ENCODE measurements at regions not wholly inside any gene's neighbourhood (a gene's known extent, or its start where the extent isn't known, plus 50 kb on each side); places are given as distances from the start of the nearest gene placed in this dataset.

GRCh38 chr4:143016171-143016570 lies 168.5 kb upstream of the USP38 start:
- H3K36me3 ChIP-seq: no peaks in the 10 kb centered on the region
- intact Hi-C loops (cut with DNase I): no loop called here
- no peak overlapping the region for H3K27ac ChIP-seq
- WGBS: 28% methylated on average over 5 of the region's 5 CpGs
- H3K27me3 ChIP-seq (replicated peaks; ENCODE audit: insufficient read depth): no peaks in the 10 kb centered on the region
- no peaks in the 10 kb centered on the region for H3K9me3 ChIP-seq
- no peak for DNase-seq (ENCODE audit: low spot score)
- no peaks in the 10 kb centered on the region for H3K4me1 ChIP-seq (replicated peaks)
- no peak for TF ChIP-seq POLR2AphosphoS5 (IDR thresholded peaks at IDR 0.05)
- H3K4me3 ChIP-seq: no peak overlapping the region

GRCh38 chr4:143017210-143017609 lies 167.5 kb upstream of the USP38 start:
- H3K36me3 ChIP-seq: no peaks in the 10 kb centered on the region
- intact Hi-C loops (cut with DNase I): no loop called here
- TF ChIP-seq POLR2A (IDR thresholded peaks at IDR 0.05) (no peak), POLR2AphosphoS5 (IDR thresholded peaks at IDR 0.05) (no peak), CTCF (IDR thresholded peaks at IDR 0.05) (no peak)
- no peaks in the 10 kb centered on the region for H3K4me1 ChIP-seq (replicated peaks)
- DNase-seq (ENCODE audit: low spot score): no peak
- no peaks in the 10 kb centered on the region for H3K27me3 ChIP-seq (replicated peaks; ENCODE audit: insufficient read depth)
- 54% methylated on average over 3 of the region's 3 CpGs for WGBS
- H3K27ac ChIP-seq: no peak overlapping the region
- no peak overlapping the region for H3K4me3 ChIP-seq
- H3K9me3 ChIP-seq: no peaks in the 10 kb centered on the region

GRCh38 chr4:143019351-143019750 lies 165.4 kb upstream of the USP38 start:
- Histone ChIP-seq H3K27me3 (replicated peaks; ENCODE audit: insufficient read depth) (no peaks in the 10 kb centered on the region), H3K9me3 (no peaks in the 10 kb centered on the region), H3K27ac (no peak overlapping the region), H3K4me3 (no peak overlapping the region), H3K4me1 (replicated peaks) (no peaks in the 10 kb centered on the region), H3K36me3 (no peaks in the 10 kb centered on the region)
- intact Hi-C loops (cut with DNase I): no loop called here
- no peak for DNase-seq (ENCODE audit: low spot score)
- 87% methylated on average over 4 of the region's 4 CpGs for WGBS
- no peak for TF ChIP-seq POLR2AphosphoS5 (IDR thresholded peaks at IDR 0.05)
- no peak for TF ChIP-seq POLR2A (IDR thresholded peaks at IDR 0.05)
- TF ChIP-seq CTCF (IDR thresholded peaks at IDR 0.05): no peak

GRCh38 chr4:143021384-143021783 lies 163.3 kb upstream of the USP38 start:
- intact Hi-C loops (cut with DNase I): no loop called here
- no peak overlapping the region for H3K4me3 ChIP-seq
- no peak for DNase-seq (ENCODE audit: low spot score)
- no peak for TF ChIP-seq POLR2A (IDR thresholded peaks at IDR 0.05)
- TF ChIP-seq CTCF (IDR thresholded peaks at IDR 0.05): no peak
- TF ChIP-seq POLR2AphosphoS5 (IDR thresholded peaks at IDR 0.05): no peak
- H3K36me3 ChIP-seq: no peaks in the 10 kb centered on the region
- no peaks in the 10 kb centered on the region for H3K9me3 ChIP-seq
- no peak overlapping the region for H3K27ac ChIP-seq
- H3K4me1 ChIP-seq (replicated peaks): no peaks in the 10 kb centered on the region
- no peaks in the 10 kb centered on the region for H3K27me3 ChIP-seq (replicated peaks; ENCODE audit: insufficient read depth)

- no peaks in the 10 kb centered on the region for H3K36me3 ChIP-seq
- intact Hi-C loops (cut with DNase I): no loop called here
- no peak overlapping the region for H3K27ac ChIP-seq
- no peaks in the 10 kb centered on the region for H3K4me1 ChIP-seq (replicated peaks)
- no peaks in the 10 kb centered on the region for H3K27me3 ChIP-seq (replicated peaks; ENCODE audit: insufficient read depth)
- H3K4me3 ChIP-seq: no peak overlapping the region
- no peaks in the 10 kb centered on the region for H3K9me3 ChIP-seq
- TF ChIP-seq CTCF (IDR thresholded peaks at IDR 0.05) (no peak), POLR2AphosphoS5 (IDR thresholded peaks at IDR 0.05) (no peak), POLR2A (IDR thresholded peaks at IDR 0.05) (no peak)
- DNase-seq (ENCODE audit: low spot score): no peak
These were observed 161.3 kb upstream of the USP38 start for GRCh38 chr4:143023239-143023918.

Data from prostate gland (tissue), 2 donors.